ENCODE measurements at regions not wholly inside any gene's neighbourhood (a gene's known extent, or its start where the extent isn't known, plus 50 kb on each side); places are given as distances from the start of the nearest gene placed in this dataset.

DNA sequence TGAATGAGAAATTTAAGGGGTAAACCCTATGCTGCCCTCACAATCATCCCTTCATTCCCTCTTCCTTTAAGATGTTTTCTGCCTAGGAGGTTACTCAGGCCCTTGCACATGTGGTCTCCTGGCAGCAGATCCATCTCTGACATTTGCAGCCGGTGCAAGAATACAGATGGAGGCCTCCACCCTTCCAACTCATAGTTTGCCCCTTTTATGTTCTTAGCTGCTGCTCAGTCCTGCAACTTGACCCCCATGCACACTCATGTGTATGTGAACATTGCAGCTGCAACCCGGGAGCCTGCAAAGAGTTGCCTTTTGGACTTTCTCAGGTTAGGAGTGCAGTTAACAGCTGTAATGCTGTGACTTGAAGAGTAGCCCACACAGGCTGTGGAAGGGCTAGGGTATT lies 131.9 kb upstream of the SGK1 start:
- no peak overlapping the region for H3K27ac ChIP-seq (ENCODE audit: low read depth, low read length)
- H3K4me2 ChIP-seq (ENCODE audit: low read length): no peak overlapping the region
- TF ChIP-seq EZH2phosphoT487 (IDR thresholded peaks at IDR 0.05; ENCODE audit: borderline replicate concordance, low read length) (no peak), CTCF (IDR thresholded peaks at IDR 0.05; ENCODE audit: low read depth, low read length, poor library complexity, severe bottlenecking) (no peak)
- H3K9me2 ChIP-seq (replicated peaks; ENCODE audit: control insufficient read depth, low read length): no peaks in the 10 kb centered on the region
- H3K4me1 ChIP-seq (ENCODE audit: control insufficient read depth, low read length): peaks cover 18% of the 10 kb centered on the region
- no peaks in the 10 kb centered on the region for H3K79me2 ChIP-seq (ENCODE audit: control insufficient read depth, low read length)
- no peak overlapping the region for H3K4me3 ChIP-seq (ENCODE audit: low read length)
- 0 out of 2 replicates have a peak, but pooled peaks cover 3% of the 10 kb centered on the region for H3K27me3 ChIP-seq (ENCODE audit: control insufficient read depth, low read length)
- no peaks in the 10 kb centered on the region for H3F3A ChIP-seq (ENCODE audit: control insufficient read depth, insufficient read depth)
- no peaks in the 10 kb centered on the region for H4K20me1 ChIP-seq (ENCODE audit: control insufficient read depth, insufficient read depth, low read depth, low read length)
- H3K36me3 ChIP-seq (ENCODE audit: control insufficient read depth, low read length): no peaks in the 10 kb centered on the region
- no peaks in the 10 kb centered on the region for H3K9me3 ChIP-seq (ENCODE audit: control insufficient read depth, insufficient read depth, low read length)

DNA sequence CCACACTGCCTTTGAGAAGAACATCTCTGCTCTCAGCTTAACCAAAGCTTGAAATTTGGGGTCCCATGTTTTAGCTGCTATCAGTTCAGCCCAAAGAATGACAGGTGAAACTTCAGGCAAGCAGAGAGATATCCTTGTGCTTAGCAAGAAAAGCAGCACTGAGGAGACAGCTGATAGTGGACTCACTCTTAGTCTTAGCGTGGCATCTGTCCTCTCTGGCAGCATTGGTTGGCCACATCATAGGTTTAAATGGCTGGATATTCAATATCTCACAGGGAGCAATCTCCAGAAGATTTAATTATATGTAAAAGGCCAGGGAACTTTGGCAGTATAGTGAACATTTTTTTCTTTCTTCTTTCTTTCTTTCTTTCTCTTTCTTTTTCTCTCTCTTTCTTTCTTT lies 131.1 kb upstream of the SGK1 start:
- Histone ChIP-seq H3K4me2 (ENCODE audit: low read length) (no peak overlapping the region), H3K27ac (ENCODE audit: low read depth, low read length) (no peak overlapping the region), H3K27me3 (ENCODE audit: control insufficient read depth, low read length) (0 out of 2 replicates have a peak, but pooled peaks cover 3% of the 10 kb centered on the region), H3F3A (ENCODE audit: control insufficient read depth, insufficient read depth) (no peaks in the 10 kb centered on the region), H3K4me1 (ENCODE audit: control insufficient read depth, low read length) (peaks cover 18% of the 10 kb centered on the region), H3K9me2 (replicated peaks; ENCODE audit: control insufficient read depth, low read length) (no peaks in the 10 kb centered on the region), H3K36me3 (ENCODE audit: control insufficient read depth, low read length) (no peaks in the 10 kb centered on the region), H3K79me2 (ENCODE audit: control insufficient read depth, low read length) (no peaks in the 10 kb centered on the region), H3K4me3 (ENCODE audit: low read length) (no peak overlapping the region), H4K20me1 (ENCODE audit: control insufficient read depth, insufficient read depth, low read depth, low read length) (no peaks in the 10 kb centered on the region), H3K9me3 (ENCODE audit: control insufficient read depth, insufficient read depth, low read length) (no peaks in the 10 kb centered on the region)
- no peak for TF ChIP-seq CTCF (IDR thresholded peaks at IDR 0.05; ENCODE audit: low read depth, low read length, poor library complexity, severe bottlenecking)
- no peak for TF ChIP-seq EZH2phosphoT487 (IDR thresholded peaks at IDR 0.05; ENCODE audit: borderline replicate concordance, low read length)

GRCh38 chr6:134447883-134448387 lies 130.0 kb upstream of the SGK1 start:
- Histone ChIP-seq H3K79me2 (ENCODE audit: control insufficient read depth, low read length) (no peaks in the 10 kb centered on the region), H3K4me1 (ENCODE audit: control insufficient read depth, low read length) (peaks cover 18% of the 10 kb centered on the region), H3K27ac (ENCODE audit: low read depth, low read length) (no peak overlapping the region), H3K9me2 (replicated peaks; ENCODE audit: control insufficient read depth, low read length) (no peaks in the 10 kb centered on the region), H3K4me2 (ENCODE audit: low read length) (no peak overlapping the region), H4K20me1 (ENCODE audit: control insufficient read depth, insufficient read depth, low read depth, low read length) (no peaks in the 10 kb centered on the region), H3K4me3 (ENCODE audit: low read length) (no peak overlapping the region), H3K27me3 (ENCODE audit: control insufficient read depth, low read length) (0 out of 2 replicates have a peak, but pooled peaks cover 3% of the 10 kb centered on the region), H3K36me3 (ENCODE audit: control insufficient read depth, low read length) (no peaks in the 10 kb centered on the region), H3F3A (ENCODE audit: control insufficient read depth, insufficient read depth) (no peaks in the 10 kb centered on the region), H3K9me3 (ENCODE audit: control insufficient read depth, insufficient read depth, low read length) (no peaks in the 10 kb centered on the region)
- TF ChIP-seq EZH2phosphoT487 (IDR thresholded peaks at IDR 0.05; ENCODE audit: borderline replicate concordance, low read length): no peak
- TF ChIP-seq CTCF (IDR thresholded peaks at IDR 0.05; ENCODE audit: low read depth, low read length, poor library complexity, severe bottlenecking): no peak

All from DOHH2 (cell line).